Stimulated activated CD4-positive, alpha-beta T cell treated with anti-CD3 and anti-CD28 coated beads, TNF-alpha, amount 100 ng/mL, for 24 hours (primary cell): ENCODE measurements at regions not wholly inside any gene's neighbourhood (a gene's known extent, or its start where the extent isn't known, plus 50 kb on each side); places are given as distances from the start of the nearest gene placed in this dataset.

Experiments
- DNase-seq, 3 experiments: peaks; one replicate each; pipeline ENCODE4 v3.0.0-alpha.2; 2020; ENCODE audit warnings: low read depth in 3 of 3

DNA sequence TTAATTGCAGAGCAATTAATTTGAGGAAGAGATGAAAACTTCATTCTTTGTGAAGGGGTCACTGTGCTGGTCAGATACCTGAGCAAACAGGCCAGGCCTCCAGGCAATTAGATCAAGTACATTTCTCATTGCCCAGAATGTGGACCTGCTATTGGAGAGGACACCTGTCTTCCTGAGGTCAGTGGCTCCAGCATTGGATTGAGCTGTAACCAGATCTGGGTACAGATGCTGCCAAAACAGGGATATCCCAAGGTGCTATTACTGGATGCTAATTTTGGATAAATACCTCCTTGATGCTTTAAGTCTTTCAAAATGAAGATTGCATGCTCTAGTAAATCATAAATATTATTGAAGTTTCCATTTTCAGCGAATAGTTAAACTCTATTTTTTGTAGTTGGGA lies 131.5 kb downstream of the FAM161A start:
- no peak for DNase-seq

DNA sequence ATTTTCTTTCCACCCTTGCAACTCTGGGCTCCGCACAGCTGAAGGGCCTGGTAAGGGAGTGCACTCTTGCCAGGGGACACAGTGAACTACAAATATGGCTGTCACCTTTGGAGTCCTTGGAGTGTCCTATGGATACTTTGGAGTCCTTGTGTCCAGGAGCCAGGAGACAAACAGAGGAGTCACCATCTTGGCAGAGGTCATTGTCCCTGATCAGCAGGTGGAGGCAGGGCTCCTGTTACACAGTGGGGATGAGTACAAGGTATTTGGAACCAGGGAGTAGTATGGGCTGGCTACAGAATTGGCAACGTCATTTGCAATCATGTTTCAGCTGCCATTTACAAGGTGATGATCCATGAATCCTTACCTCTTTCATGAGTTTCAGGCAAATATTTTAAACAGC lies 132.5 kb downstream of the FAM161A start:
- no peak for DNase-seq

DNA sequence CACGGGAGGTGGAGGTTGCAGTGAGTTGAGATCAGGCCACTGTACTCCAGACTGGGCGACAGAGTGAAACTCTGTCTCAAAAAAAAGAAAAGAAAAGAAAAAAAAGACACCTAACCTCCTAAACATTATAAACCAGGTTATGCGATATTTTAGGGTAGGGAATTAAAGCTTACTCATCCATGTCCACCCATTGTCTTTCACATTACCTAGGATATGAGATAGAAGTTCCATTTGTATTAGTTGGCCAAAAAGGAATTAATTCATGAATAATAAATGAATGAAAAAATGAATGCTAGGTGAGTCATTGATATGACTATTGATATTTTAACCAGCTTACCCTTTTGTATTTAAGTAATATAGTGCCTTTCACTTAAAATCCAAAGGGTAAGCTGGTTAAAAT lies 132.9 kb downstream of the FAM161A start:
- no peak for DNase-seq

DNA sequence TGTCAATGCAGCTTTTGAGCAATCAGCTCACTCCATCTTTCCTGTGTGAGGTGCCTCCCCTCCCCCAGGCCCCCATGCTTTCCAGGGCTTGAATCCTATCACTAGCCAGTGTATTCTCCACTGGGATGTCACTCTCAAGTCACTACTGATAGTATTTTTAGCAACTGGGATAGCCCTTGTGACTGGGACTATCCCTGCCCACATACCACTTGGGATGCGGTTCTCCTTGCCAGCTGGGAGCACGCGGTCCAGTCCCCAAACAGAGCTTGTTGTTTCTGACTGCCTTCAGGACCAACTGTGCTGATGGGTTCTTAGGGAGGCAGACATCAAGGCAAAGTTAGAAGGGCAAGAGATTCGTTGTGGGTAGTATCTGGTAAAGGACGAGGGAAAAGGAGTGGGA lies 134.9 kb downstream of the FAM161A start:
- no peak for DNase-seq

DNA sequence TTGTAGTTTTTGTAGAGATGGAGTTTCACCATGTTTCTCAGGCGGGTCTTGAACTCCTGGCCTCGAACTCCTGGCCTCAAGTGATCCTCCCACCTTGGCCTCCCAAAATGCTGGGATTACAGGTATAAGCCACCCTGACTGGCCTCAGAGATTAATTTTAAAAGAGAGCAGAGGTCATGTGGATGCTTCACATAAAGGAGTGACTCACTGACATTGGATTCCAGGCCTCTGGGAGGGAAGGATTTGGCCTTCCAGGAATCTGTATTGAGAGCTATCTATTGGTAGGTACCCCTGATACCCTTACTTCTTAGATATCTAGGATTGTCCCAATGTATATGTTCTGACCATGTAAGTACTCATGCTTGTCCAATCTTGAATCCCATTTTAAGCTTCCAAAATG lies 138.4 kb downstream of the FAM161A start:
- DNase-seq: no peak

DNA sequence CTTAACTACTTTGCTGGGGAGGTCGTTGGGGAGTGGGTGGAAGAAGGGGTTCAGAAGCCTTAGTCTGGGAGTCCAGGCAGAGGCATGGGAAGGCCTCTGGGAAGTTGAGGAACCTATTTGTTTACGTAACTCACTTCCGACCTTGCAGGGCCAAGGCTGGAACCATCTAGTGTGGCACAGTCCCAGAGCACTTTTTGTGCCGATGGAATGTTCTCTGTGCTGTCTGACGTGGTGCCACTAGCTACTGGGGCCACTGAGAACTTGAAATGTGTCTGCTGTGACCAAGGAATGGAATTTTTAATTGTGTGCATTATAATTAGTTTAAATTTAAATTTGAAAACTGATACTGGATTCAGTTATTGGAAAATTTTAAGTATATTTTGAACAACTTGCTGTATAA lies 139.7 kb downstream of the FAM161A start:
- no peak for DNase-seq

DNA sequence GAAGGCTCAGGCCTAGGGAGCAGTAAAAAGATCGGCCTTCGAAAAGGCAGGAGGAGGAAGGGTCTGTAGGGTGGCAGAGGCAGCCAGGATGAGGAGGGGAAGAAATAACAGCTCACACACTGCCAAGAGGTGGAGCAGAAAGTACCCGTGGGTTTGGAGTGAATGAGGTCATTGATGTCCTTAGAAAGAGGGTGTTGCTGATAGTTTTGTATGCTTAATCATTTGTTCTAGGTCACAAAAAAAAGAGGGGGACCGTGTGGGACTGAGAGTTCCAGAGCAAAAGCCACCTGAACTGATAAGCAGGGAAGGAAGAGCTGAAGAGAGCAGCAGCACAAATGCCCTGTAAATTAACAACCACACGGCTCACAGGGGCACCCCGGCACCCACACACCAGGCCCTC lies 140.4 kb downstream of the FAM161A start:
- no peak for DNase-seq

DNA sequence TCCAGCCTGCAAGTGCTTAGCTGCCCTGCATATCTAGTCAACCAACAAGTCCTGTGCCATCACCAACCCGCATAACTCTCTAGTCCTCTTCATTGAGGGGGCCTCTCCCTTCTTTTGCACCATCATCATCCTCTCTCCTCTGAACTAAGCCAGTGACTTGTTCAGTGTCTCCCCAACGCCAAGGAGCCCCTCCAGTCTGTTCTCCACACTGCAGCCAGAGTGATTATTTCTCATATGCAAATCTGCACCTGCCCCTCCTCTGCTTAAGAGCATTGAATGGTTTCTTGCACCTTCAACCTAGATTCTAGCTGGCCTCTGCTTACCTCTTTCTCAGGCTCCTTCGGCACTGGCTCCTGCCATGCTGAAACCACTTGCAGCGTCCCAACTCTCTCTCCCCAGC lies 141.8 kb downstream of the FAM161A start:
- no peak for DNase-seq

DNA sequence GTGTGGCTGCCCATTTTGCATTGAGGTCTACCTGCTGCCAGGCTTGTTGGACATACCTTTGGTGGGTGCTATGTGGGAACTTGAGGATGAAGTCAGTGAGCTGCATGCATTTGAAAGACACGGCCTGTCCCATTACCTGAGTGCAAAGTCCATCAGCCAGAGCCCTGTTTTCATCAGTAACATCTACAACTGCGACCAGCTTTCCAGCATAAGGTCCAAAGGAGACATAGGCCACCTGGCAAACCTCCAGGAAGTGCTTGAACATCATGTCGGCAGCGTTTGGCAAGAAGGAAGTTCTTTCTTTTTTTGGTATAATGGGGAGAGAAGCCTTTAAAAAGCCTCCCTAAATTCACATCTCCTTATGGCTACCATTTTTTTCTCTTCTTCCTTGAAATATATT lies 143.1 kb downstream of the FAM161A start:
- no peak for DNase-seq

DNA sequence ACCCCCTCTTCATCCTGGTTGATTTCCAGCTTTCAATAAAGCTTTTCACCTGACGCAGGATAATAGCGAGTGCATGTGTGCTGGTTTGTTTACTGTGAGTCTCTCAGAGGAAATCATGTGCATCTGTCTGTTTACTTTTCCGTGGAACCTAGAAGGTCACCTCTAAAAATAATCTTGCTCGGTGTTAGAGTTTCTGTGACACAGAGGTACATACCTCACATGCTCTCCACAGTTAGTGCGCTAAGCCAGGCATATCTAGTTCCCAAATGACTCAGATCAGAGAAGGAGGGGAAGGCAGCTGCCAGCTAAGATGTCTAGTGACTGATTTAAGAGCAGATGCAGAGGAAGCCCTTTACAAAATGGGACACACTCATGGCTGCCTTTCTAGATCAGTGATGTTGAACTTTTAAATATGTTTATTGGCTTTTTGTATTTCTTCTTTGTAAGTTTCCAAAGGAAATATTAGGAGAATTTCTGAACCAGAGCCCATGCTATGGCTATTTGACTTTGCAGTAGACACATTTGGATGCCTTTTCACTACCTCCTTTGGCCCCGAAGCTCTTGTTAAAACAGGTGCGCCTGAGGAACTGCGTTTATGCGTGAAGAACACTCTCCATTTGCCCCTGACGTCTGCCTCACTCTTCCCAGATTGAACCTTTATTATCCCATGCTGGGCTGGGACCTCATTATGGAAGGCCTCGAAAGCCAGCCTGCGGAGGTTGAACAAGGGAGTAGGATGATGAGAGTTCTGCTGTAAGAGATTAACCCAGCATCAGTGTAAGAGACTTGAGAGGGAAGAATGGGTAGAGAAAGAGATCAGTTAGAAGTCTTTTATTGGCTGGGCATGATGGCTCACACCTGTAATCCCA lies 145.6 kb downstream of the FAM161A start:
- DNase-seq: no peak

DNA sequence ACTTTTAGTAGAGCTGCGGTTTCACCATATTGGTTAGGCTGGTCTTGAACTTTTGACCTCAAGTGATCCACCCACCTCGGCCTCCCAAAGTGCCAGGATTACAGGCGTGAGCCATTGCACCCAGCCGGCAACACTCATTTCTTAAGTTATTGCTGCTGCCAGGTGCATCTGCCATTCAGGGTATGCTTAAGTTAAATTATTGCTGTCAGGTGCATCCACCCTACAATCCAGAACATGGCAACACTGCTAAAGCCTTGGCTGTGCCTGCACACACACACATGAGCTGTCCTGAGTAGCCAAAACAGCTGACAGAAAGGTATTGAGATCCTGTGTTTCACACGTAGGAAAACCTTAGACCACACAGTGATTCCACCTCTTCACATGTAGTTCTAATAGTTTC lies 148.2 kb downstream of the FAM161A start:
- DNase-seq: no peak

DNA sequence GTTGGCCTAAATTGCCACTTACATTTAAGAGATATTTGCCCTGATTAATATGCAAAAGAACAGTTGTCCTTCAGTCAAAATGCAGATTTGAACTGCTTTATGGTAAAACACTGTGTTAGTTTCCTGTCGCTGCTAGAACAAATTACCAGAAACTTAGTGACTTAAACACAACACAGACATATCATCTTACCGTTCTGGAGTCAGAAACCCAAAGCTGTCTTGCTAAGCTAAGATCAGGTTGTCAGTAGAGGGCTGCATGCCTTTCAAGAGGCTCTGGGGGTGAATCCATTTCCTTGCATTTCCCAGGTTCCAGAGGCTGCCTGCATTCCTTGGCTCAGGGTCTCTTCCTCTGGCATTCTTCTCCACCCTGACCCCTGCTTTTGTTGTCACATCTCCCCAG lies 149.5 kb downstream of the FAM161A start:
- no peak for DNase-seq

DNA sequence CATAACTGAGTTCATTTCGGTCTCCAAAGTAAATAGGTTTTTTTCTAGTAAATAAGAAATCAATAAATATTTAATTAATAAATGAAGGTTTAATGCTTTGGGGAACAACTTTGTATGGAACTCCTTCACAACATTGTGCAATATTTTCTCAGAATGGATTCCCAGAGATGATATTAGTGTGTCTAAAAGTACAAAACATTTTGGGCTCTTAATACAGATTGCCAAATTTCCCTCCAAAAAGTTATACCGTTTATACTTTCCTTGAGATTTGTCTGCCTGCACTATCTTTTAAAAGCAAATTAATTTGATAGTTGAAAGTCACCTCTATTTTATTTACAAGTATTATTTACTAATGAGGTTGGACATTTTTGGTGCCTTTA lies 151.8 kb downstream of the FAM161A start:
- DNase-seq: no peak

DNA sequence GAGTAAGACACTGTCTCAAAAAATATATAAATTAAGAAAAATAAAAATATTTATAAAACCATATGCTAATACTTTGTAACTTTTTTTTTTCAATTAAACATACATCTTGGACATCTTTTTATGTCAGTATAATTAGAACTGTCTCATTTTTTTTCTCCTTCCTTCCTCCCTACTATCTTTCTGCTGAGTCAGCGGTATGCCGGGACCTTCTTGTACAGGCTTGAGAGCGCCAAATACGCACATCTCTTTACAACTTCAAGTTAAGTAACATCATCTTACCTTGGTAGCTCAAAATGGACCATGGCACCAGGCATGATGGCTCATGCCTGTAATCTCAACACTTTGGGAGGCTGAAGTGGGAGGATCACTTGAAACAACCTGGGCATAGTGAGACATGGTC lies 153.4 kb downstream of the FAM161A start:
- DNase-seq: no peak

DNA sequence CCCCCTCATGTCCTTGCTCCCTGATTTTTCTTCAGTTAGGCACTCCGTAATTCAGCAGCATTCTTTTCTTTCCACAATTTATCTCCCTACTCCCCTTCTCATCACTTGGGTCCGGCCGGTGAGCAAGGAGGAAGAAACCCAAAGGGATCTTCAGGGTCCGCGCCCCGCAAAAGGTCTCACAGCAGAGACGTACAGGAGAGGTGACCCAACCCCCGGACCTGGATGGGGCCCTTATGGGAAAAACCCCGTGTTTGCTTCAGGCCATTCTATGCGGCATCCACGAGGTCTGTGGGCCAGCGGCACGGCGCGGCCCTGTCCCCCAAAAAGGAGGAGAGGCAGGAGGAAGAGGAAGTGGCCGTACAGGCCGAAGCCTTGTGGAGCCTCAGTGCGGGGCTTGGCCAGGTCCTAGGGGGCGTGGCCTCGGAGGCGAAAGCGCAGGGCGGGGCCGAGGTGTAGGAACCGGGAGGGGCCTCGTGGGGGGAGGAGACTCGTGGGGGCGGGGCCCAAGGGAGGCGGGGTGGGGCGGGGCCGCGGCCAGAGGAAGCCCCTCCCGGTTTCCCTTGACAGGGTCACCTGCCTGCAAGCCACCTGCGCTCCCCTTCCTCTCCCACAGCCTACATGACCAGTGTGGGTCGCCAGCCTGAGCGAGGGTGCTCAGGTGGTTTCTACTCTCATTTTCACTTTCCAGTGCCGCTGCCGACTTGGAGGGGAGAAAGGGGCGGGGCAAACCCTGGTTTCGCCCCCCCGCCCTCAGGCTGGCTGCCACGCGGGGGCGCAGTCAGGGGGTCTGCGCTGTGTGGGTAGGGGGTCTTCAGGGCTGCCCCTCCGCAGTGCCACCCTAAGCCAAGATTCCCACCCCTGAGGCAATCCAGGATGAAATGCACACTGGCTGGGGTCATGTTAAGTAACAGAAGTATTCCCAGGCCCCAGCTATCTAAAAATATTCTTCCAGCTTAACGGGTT lies 156.4 kb upstream of the XPO1 start:
- DNase-seq: peak; percentile 63 to 82 (median 70)

DNA sequence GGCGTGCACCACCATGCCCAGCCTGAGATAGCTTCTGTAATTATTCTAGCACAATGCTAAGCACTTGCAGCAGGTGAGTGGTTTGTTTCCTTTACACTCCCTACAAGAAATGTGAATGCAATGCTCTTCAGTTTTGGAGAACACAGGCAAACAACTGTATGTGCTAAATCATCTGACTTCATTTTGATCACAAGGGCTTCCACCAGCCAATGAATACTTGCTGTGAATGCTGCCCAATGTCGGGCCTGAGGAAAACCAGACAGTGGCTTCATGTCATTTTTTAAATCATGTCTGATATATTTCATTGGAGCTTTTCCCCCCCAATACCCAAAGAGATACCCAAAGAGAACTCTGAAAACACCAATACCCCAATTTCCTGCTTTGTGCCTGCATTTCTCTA lies 155.6 kb upstream of the XPO1 start:
- no peak for DNase-seq

DNA sequence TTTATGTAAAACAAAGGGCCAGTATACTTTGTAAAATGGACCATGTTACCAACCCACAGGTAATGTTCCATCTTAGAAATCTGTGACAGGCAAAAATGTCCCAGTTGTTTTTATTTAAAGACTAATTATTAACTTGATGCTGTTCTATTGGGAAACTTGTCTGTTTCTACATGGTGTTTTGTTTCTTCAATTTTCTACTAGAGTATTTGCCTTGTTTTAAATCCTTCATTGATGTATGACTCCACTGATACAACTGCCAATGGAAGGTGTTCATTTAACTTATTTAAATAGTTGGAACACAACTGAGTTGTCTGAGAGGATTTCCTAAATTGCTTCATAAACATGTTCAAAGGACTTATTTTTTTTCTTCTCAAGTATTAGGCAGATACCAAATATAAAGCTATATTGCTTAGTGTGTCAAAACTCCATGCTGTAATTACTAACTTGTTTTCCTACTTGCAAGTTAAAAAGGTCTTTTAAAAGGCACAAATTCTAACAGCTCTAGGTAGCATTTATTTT lies 152.0 kb upstream of the XPO1 start:
- no peak for DNase-seq

DNA sequence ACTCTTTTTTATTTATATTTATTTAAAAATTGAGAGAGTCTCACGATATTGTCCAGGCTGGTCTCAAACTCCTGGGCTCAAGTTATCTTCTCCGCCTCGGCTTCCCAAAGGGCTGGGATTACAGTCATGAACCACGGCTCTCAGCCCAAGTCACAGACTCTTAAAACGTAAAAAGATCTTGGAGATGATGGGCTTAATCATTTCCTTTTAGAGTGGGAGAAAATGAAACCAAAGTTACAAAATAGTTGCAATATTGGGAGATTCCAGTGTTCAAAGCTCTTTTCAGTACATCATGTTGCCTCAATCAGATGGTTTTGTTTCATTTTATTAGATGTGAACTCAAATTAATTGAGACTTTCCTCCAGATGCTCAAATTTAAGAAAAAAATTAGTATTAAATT lies 151.4 kb upstream of the XPO1 start:
- DNase-seq: no peak

DNA sequence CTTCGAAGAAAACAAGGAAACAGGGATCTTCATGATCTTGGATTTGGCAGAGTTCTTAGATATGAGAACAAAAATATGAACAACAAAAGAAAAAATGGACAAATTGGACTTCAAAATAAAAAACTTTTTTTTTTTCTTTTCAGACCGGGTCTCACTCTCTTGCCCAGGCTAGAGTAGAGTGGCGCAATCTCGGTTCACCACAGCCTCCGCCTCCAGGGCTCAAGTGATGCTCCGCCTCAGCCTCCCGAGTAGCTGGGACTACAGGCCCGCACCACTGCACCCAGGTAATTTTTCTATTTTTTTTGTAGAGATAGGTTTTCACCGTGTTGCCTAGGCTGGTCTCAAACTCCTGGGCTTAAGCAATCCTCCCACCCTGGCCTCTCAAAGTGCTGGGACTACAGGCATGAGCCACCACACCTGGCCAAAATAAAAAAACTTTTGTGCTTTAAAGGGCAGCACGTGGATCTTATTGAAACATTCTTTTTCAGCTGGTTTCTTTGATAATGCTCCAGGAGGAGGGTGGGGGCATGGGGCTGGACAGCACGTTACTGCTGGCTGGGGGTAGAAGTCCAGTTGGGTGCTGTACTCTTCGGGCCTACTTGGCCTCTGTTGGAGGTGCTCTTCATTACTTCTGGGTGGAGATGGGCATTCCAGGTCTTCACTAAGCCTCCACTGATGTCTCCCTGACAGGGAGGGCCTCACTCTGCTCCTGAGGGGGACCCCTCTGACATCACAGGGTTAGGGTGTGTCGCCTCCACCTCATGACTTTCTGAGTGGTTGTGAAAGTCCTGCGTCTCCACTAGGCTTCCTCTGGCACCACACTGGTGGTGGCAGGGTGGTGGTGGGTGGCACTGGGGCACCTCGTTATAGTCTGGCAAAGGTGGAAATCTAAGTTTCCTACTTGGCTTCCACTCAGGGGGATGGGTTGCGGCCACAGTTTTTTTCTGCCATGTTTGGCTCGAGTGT lies 150.5 kb upstream of the XPO1 start:
- no peak for DNase-seq

DNA sequence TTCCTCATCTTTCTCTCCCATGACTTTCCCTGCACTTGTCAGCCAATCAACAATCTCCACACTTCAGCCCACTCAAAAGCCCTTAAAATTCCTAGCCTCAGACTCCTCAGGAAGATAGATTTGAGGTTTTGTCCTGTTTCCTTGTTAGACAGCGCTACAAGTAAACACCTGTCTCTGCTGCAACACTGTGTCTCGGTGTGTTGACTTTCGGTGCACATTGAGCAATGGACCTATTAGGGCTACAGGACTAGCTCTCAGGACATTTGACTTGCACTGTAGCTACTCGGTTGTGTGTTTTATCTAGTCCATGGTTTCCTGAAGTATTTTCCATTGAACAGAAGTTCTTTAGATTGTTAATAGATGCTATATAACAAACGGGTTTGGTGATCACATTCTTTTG lies 140.9 kb upstream of the XPO1 start:
- DNase-seq: no peak

DNA sequence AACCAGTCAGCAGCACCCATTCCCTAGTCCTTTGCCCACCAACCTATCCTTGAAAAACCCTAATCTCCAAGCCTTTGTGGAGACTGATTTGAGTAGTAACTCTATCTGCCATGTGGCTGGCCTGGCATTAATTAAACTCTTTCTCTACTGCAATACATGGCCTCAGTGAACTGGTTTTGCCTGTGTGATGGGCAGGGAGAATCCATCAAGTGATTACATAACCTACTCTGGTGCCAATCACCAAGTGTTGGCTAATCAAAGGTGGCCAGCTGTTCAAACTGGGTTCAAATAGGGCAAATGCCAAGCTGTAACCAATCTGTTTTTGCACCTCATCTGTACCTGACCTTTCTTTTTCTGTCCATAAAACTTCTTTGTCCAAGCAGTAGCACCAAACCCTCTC lies 139.8 kb upstream of the XPO1 start:
- DNase-seq: no peak

DNA sequence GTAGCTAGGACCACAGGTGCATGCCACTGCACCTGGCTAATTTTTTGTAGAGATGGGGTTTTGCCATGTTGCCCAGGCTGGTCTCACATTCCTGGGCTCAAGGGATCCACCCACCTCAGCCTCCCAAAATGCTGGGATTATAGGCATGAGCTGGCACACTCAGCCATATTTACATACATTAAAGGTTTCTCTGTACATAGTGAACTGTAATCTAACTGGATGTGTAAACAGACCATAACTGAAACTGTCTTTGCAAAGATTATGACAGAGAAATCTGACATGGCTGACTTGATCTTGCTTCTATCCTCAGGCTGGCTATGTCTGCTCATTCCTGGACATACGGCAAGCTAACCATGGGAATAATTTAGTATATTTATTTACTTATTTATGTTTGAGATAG lies 139.2 kb upstream of the XPO1 start:
- DNase-seq: no peak
